WERI-Rb-1 (cell line): ENCODE measurements at regions not wholly inside any gene's neighbourhood (a gene's known extent, or its start where the extent isn't known, plus 50 kb on each side); places are given as distances from the start of the nearest gene placed in this dataset.

Experiments
- DNase-seq: peaks from one replicate; pipeline ENCODE4 v3.0.0-alpha.2; 2020
- H3K27ac ChIP-seq: fragments of 250-450 bp; sonication (Bioruptor Pico); 2 replicates; pipeline ENCODE4 v1.5.1; 2020; ENCODE audit warnings: mild to moderate bottlenecking, moderate library complexity
- H3K27me3 ChIP-seq: fragments of 250-450 bp; sonication (Bioruptor Pico); 2 replicates; pipeline ENCODE4 v1.5.1; 2021; ENCODE audit warnings: mild to moderate bottlenecking, low read depth, moderate library complexity; ENCODE audit not compliant: insufficient read depth, severe bottlenecking
- H3K36me3 ChIP-seq: fragments of 250-450 bp; sonication (Bioruptor Pico); 2 replicates; pipeline ENCODE4 v1.5.1; 2020; ENCODE audit warnings: mild to moderate bottlenecking, moderate library complexity
- H3K4me3 ChIP-seq: 2 replicates; pipeline ENCODE4 v1.5.1; 2011; ENCODE audit warnings: low read depth, mild to moderate bottlenecking, control low read depth, low read length
- H3K9me3 ChIP-seq: fragments of 250-450 bp; sonication (Bioruptor Pico); 2 replicates; pipeline ENCODE4 v1.5.1; 2021; ENCODE audit warnings: mild to moderate bottlenecking, moderate library complexity; ENCODE audit not compliant: severe bottlenecking
- TF ChIP-seq, protein P1 (sequence below): IDR thresholded peaks from 2 replicates; pipeline ENCODE4 v1.5.1; 2011; ENCODE audit warnings: low read depth, mild to moderate bottlenecking, control low read depth, inconsistent platforms, low read length

DNA sequence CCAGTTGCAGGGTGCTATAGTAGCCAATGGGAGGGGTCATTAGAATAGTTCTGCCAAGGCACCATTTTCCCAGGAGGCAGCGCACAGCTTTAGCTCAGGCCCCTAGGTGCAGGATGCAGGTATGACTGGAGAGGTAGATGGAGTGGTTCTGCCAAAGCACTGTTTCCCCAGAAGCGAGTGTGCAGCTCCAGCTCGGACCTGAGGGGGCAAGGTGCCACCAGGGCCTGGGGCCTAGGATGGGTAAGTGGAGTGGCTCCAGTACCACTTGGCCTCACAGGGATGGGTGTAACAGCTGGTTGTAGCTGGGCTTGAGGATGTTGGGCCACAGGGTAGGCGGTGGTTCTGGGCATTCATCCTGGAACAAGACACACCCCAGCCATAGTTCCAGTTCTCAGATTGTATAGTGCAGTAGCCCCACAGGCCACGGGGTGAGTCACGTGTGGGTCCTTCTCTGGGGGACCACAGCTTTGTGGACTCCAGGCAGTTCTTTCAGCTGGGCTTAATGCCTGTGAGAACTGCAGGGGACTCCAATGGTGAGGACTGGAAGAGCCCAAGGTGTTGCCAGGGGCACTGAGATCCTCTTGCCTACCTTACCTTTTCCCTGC, 185.5 kb upstream of the ANKH start:
- Histone ChIP-seq H3K27me3 (no peaks in the 10 kb centered on the region), H3K4me3 (no peak overlapping the region), H3K9me3 (no peaks in the 10 kb centered on the region), H3K27ac (no peak overlapping the region), H3K36me3 (no peaks in the 10 kb centered on the region)
- no peak for DNase-seq
- TF ChIP-seq, protein P1, sequence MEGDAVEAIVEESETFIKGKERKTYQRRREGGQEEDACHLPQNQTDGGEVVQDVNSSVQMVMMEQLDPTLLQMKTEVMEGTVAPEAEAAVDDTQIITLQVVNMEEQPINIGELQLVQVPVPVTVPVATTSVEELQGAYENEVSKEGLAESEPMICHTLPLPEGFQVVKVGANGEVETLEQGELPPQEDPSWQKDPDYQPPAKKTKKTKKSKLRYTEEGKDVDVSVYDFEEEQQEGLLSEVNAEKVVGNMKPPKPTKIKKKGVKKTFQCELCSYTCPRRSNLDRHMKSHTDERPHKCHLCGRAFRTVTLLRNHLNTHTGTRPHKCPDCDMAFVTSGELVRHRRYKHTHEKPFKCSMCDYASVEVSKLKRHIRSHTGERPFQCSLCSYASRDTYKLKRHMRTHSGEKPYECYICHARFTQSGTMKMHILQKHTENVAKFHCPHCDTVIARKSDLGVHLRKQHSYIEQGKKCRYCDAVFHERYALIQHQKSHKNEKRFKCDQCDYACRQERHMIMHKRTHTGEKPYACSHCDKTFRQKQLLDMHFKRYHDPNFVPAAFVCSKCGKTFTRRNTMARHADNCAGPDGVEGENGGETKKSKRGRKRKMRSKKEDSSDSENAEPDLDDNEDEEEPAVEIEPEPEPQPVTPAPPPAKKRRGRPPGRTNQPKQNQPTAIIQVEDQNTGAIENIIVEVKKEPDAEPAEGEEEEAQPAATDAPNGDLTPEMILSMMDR = no peak

DNA sequence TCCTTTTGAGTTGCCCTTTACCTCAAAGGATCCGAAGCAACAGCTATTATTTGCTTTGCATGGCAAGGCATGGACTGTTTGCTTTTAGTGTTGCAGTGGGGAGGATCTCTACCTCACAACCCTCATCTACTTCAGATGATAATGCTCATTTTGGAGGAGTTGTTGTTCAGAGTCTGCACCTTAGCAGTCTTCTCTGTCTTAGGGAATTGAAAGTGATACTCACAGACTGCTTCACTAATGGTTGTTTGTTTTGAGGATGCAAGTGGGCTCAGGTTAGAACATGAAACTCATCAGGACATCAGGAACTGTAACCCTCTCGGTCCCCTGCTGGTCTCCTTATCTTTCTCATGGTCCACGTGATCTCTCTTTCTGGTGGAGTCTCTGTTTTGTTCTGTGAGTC, 172.9 kb upstream of the ANKH start:
- Histone ChIP-seq H3K36me3 (no peaks in the 10 kb centered on the region), H3K4me3 (no peak overlapping the region), H3K9me3 (peaks cover 3% of the 10 kb centered on the region), H3K27me3 (no peaks in the 10 kb centered on the region), H3K27ac (no peak overlapping the region)
- TF ChIP-seq, protein P1 = no peak
- no peak for DNase-seq

DNA sequence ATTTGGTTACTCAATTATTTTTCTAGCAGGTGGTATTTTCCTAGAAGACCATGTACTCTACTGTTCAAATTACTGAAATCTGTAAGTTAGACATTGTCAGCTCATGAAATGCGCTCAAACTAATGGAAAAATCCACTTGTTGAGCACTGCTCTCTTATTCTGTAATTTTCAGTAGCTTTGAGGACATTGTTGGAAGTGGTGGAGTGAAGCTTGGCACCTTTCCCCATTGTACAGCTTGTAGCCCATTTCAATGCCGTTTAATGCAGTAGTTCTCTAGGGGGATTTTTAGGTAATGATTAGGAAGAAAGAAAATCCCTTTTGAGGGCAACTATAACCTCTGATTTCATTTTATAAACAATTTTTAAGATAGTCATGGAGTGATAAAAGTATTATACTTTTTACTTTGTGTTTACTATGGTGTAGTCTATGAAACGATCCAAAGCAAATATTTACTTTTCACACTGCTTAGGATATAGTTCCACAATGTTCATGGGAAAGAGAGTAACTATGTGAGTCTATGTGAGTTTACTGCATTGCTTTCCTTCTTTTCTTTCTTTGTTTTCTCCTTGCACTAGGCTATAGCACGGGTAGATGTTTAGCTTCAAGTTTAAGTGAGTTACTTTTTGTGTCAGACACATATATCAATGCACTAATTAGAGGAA, 165.8 kb upstream of the ANKH start:
- H3K36me3 ChIP-seq = no peaks in the 10 kb centered on the region
- H3K27ac ChIP-seq = no peak overlapping the region
- no peak overlapping the region for H3K4me3 ChIP-seq
- H3K9me3 ChIP-seq = peaks cover 18% of the 10 kb centered on the region
- DNase-seq = no peak
- TF ChIP-seq, protein P1 = no peak
- no peaks in the 10 kb centered on the region for H3K27me3 ChIP-seq

DNA sequence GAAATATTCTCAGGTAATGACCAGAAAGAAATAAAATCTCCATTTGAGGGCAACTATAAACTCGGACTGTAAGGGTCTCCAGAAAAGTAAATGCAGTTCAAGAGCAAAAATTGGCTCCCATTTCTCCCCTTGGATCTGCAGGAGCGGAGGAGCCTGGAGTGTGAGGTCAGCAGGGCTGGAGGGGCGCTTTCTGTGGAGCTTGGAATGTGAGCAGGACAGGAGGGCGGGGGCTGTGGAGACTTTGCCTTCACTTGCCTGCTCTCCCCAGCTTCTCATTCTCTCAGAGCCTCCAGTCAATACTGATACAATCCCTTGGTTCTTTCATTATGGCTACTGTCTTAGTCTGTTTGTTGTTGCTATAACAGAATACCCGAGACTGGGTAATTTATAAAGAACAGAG, 162.8 kb upstream of the ANKH start:
- Histone ChIP-seq H3K4me3 (no peak overlapping the region), H3K27ac (no peak overlapping the region), H3K36me3 (no peaks in the 10 kb centered on the region), H3K27me3 (no peaks in the 10 kb centered on the region), H3K9me3 (peaks cover 15% of the 10 kb centered on the region)
- TF ChIP-seq, protein P1 = no peak
- DNase-seq = no peak

DNA sequence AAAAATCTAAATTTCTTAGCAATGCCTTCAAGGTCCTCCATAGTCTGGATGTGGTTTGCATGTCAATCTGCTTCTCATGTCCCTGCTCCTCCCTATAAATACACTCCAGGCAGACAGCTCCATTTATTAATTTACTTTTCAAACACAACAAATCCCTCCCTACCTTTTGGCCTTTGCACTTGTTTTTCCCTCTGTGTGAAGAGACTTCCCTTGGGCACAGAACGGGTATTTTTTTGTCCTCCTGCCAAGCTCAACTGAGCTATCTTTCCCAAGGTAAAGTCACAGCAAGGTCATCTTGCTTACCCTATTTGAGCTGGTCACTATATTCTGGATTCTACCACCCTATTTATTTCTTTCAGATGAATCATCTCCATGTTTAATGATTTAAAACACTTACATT, 159.6 kb upstream of the ANKH start:
- Histone ChIP-seq H3K27me3 (no peaks in the 10 kb centered on the region), H3K4me3 (no peak overlapping the region), H3K27ac (no peak overlapping the region), H3K9me3 (no peaks in the 10 kb centered on the region), H3K36me3 (no peaks in the 10 kb centered on the region)
- DNase-seq = no peak
- TF ChIP-seq, protein P1 = no peak

DNA sequence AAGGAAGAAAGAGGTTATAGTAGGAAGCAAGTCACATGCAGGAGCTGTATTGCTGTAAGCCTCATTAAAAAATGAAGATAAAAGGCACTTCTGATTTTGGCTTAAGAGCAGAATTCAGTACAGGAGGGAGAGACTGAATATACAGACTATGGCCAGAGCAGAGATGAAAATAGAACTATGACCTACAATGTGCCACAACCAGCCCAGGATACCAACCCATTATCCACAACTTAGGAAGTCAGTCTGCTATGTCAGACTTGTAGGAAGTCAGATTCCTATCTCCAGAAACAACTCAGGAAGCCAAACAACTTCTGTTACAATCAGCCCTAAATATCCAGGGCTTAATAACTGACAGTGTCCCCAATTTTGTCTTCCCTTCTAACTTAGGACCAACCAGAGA, 156.2 kb upstream of the ANKH start:
- H3K27ac ChIP-seq = no peak overlapping the region
- H3K36me3 ChIP-seq = no peaks in the 10 kb centered on the region
- TF ChIP-seq, protein P1 = no peak
- no peak for DNase-seq
- no peaks in the 10 kb centered on the region for H3K27me3 ChIP-seq
- H3K9me3 ChIP-seq = peaks cover 2% of the 10 kb centered on the region
- H3K4me3 ChIP-seq = no peak overlapping the region
